Keratinocyte (primary cell): ENCODE measurements at regions not wholly inside any gene's neighbourhood (a gene's known extent, or its start where the extent isn't known, plus 50 kb on each side); places are given as distances from the start of the nearest gene placed in this dataset.

ENCODE experiments used
- DNase-seq: peaks from one replicate; pipeline ENCODE4 v3.0.0-alpha.2; 2011; ENCODE audit warnings: low read depth, missing footprints, low spot score
- FAIRE-seq: peaks from 2 replicates; lab custom pipeline; 2011; peaks lifted over from hg19 to GRCh38; lab: Jason Lieb, UNC
- H2AFZ ChIP-seq: 2 replicates; pipeline ENCODE4 v1.6.0; 2012; ENCODE audit warnings: low read length, control low read depth, inconsistent platforms; ENCODE audit not compliant: control insufficient read depth
- H3K27ac ChIP-seq: 2 replicates; pipeline ENCODE4 v1.5.1; 2011; ENCODE audit warnings: low read length; ENCODE audit not compliant: control insufficient read depth, insufficient read depth
- H3K27me3 ChIP-seq: 3 replicates; pipeline ENCODE4 v1.6.0; 2011; ENCODE audit warnings: low read length; ENCODE audit not compliant: control insufficient read depth, insufficient read depth; ENCODE audit errors: extremely low read depth
- H3K36me3 ChIP-seq, 2 experiments: 2 replicates in 1 of 2; 3 replicates in 1 of 2; pipeline ENCODE4 v1.5.1; 2011; ENCODE audit warnings: low read length in 2 of 2, mild to moderate bottlenecking in 1 of 2; ENCODE audit not compliant: control insufficient read depth in 2 of 2, insufficient read depth in 2 of 2; ENCODE audit errors: extremely low read depth in 1 of 2
- H3K4me1 ChIP-seq: 3 replicates; pipeline ENCODE4 v1.5.1; 2011; ENCODE audit warnings: low read length; ENCODE audit not compliant: control insufficient read depth, insufficient read depth; ENCODE audit errors: extremely low read depth
- H3K4me2 ChIP-seq: 3 replicates; pipeline ENCODE4 v1.6.0; 2011; ENCODE audit warnings: low read depth, low read length; ENCODE audit not compliant: control insufficient read depth, insufficient read depth; ENCODE audit errors: extremely low read depth
- H3K4me3 ChIP-seq, 3 experiments: fragments of 200-600 bp in 1 of 3; sonication (generic) in 1 of 3; 2 replicates in 2 of 3; 3 replicates in 1 of 3; pipeline ENCODE4 v1.5.1; 2011 to 2016; ENCODE audit warnings: low read length in 3 of 3, mild to moderate bottlenecking in 3 of 3, control low read depth in 2 of 3, inconsistent platforms in 1 of 3, low read depth in 1 of 3, mixed read lengths in 1 of 3, mixed run types in 1 of 3, moderate library complexity in 1 of 3; ENCODE audit not compliant: control insufficient read depth in 2 of 3, insufficient read depth in 2 of 3; ENCODE audit errors: extremely low read depth in 1 of 3
- H3K79me2 ChIP-seq: 2 replicates; pipeline ENCODE4 v1.6.0; 2012; ENCODE audit warnings: low read length; ENCODE audit not compliant: control insufficient read depth, insufficient read depth
- H3K9ac ChIP-seq: 3 replicates; pipeline ENCODE4 v1.6.0; 2011; ENCODE audit warnings: low read length; ENCODE audit not compliant: control insufficient read depth, insufficient read depth; ENCODE audit errors: extremely low read depth
- H3K9me1 ChIP-seq: 3 replicates; pipeline ENCODE4 v1.6.0; 2011; ENCODE audit warnings: low read length; ENCODE audit not compliant: control insufficient read depth, insufficient read depth; ENCODE audit errors: extremely low read depth
- H3K9me3 ChIP-seq: 2 replicates; pipeline ENCODE4 v1.5.1; 2012; ENCODE audit warnings: low read depth, low read length; ENCODE audit not compliant: control insufficient read depth
- H4K20me1 ChIP-seq: 3 replicates; pipeline ENCODE4 v1.6.0; 2011; ENCODE audit warnings: low read length; ENCODE audit not compliant: control insufficient read depth, insufficient read depth; ENCODE audit errors: extremely low read depth
- CTCF ChIP-seq, 3 experiments: IDR thresholded peaks in 1 of 3; conservative IDR thresholded peaks in 1 of 3; optimal IDR thresholded peaks in 1 of 3; 2 replicates in 2 of 3; 3 replicates in 1 of 3; pipeline versions ENCODE3 to v1.5.1; 2011; ENCODE audit warnings: low read length in 3 of 3, mild to moderate bottlenecking in 3 of 3, moderate library complexity in 2 of 3, control low read depth in 1 of 3, inconsistent platforms in 1 of 3; ENCODE audit not compliant: insufficient read depth in 2 of 3; ENCODE audit errors: extremely low read depth in 1 of 3
- EZH2 ChIP-seq: IDR thresholded peaks from one replicate; pipeline ENCODE4 v1.6.1; 2012; ENCODE audit warnings: inconsistent platforms, mild to moderate bottlenecking, low read length, moderate library complexity
- dilution Hi-C: fragments of 300-500 bp; cut with MboI; formaldehyde crosslinking; loops from one replicate; pipeline ENCODE4 v1.7.0; 2020; ENCODE audit warnings: low sequenced_read_pairs; ENCODE audit not compliant: extremely low pct_ligation_motif_present

- Histone ChIP-seq H3K27me3 (no peaks in the 10 kb centered on the region), H3K4me3 (no peak overlapping the region), H3K9me1 (no peaks in the 10 kb centered on the region), H3K4me1 (no peaks in the 10 kb centered on the region), H3K9ac (no peak overlapping the region), H3K36me3 (no peaks in the 10 kb centered on the region), H3K4me2 (no peak overlapping the region), H3K79me2 (no peaks in the 10 kb centered on the region), H3K9me3 (no peaks in the 10 kb centered on the region), H4K20me1 (no peaks in the 10 kb centered on the region), H3K27ac (no peak overlapping the region), H2AFZ (no peak overlapping the region)
- dilution Hi-C loops, result no loop called here
- DNase-seq (no peak), FAIRE-seq (no peak)
- no peak for TF ChIP-seq EZH2
- no peak for TF ChIP-seq CTCF (optimal IDR thresholded peaks at IDR 0.05 in 1 of 3, IDR thresholded peaks at IDR 0.05 in 1 of 3, conservative IDR thresholded peaks at IDR 0.05 in 1 of 3; ENCODE audit: extremely low read depth in 1 of 3, insufficient read depth in 2 of 3, low read length in 3 of 3)
Measured at GRCh38 chr16:49013727-49014080, 267.9 kb downstream of the CBLN1 start.

GRCh38 chr16:49012961-49013726, 268.5 kb downstream of the CBLN1 start:
- Histone ChIP-seq H4K20me1 (no peaks in the 10 kb centered on the region), H2AFZ (no peak overlapping the region), H3K27ac (no peak overlapping the region), H3K4me2 (no peak overlapping the region), H3K27me3 (no peaks in the 10 kb centered on the region), H3K36me3 (no peaks in the 10 kb centered on the region), H3K79me2 (no peaks in the 10 kb centered on the region), H3K4me1 (no peaks in the 10 kb centered on the region), H3K4me3 (no peak overlapping the region), H3K9me1 (no peaks in the 10 kb centered on the region), H3K9me3 (no peaks in the 10 kb centered on the region), H3K9ac (no peak overlapping the region)
- FAIRE-seq (no peak), DNase-seq (no peak)
- dilution Hi-C loops, result no loop called here
- no peak for TF ChIP-seq EZH2
- TF ChIP-seq CTCF (optimal IDR thresholded peaks at IDR 0.05 in 1 of 3, IDR thresholded peaks at IDR 0.05 in 1 of 3, conservative IDR thresholded peaks at IDR 0.05 in 1 of 3; ENCODE audit: extremely low read depth in 1 of 3, insufficient read depth in 2 of 3, low read length in 3 of 3), result no peak
